ENCODE measurements at regions not wholly inside any gene's neighbourhood (a gene's known extent, or its start where the extent isn't known, plus 50 kb on each side); places are given as distances from the start of the nearest gene placed in this dataset.
A peak's percentile ranks its signal among the peaks of the same experiment; 100 is the strongest.

- Histone ChIP-seq H2AFZ (ENCODE audit: insufficient read depth, low read depth, low read length, poor library complexity, severe bottlenecking) (no peak overlapping the region), H3K9me3 (replicated peaks in 1 of 2; ENCODE audit: control insufficient read depth in 1 of 2, insufficient read depth in 1 of 2, low read length in 2 of 2) (no peaks in the 10 kb centered on the region), H3K36me3 (replicated peaks in 1 of 2; ENCODE audit: control insufficient read depth in 1 of 2, insufficient read depth in 2 of 2, low read length in 2 of 2) (no peaks in the 10 kb centered on the region), H3K4me3 (replicated peaks in 1 of 3; ENCODE audit: low read depth in 2 of 3, low read length in 3 of 3) (no peak overlapping the region), H3K27me3 (ENCODE audit: control insufficient read depth in 2 of 2, insufficient read depth in 2 of 2, low read length in 2 of 2) (no peaks in the 10 kb centered on the region), H4K20me1 (ENCODE audit: insufficient read depth, low read length) (no peaks in the 10 kb centered on the region), H3K4me1 (ENCODE audit: control insufficient read depth in 1 of 2, insufficient read depth in 2 of 2, low read length in 2 of 2) (no peaks in the 10 kb centered on the region), H3K79me2 (ENCODE audit: insufficient read depth, low read length) (no peaks in the 10 kb centered on the region), H3K4me2 (replicated peaks; ENCODE audit: extremely low read depth, low read length, poor library complexity, severe bottlenecking) (no peak overlapping the region), H3K9ac (ENCODE audit: insufficient read depth, low read length, poor library complexity, severe bottlenecking) (no peak overlapping the region), H3K27ac (ENCODE audit: low read depth in 1 of 2, low read length in 2 of 2) (no peak overlapping the region)
- TF ChIP-seq, protein P1, sequence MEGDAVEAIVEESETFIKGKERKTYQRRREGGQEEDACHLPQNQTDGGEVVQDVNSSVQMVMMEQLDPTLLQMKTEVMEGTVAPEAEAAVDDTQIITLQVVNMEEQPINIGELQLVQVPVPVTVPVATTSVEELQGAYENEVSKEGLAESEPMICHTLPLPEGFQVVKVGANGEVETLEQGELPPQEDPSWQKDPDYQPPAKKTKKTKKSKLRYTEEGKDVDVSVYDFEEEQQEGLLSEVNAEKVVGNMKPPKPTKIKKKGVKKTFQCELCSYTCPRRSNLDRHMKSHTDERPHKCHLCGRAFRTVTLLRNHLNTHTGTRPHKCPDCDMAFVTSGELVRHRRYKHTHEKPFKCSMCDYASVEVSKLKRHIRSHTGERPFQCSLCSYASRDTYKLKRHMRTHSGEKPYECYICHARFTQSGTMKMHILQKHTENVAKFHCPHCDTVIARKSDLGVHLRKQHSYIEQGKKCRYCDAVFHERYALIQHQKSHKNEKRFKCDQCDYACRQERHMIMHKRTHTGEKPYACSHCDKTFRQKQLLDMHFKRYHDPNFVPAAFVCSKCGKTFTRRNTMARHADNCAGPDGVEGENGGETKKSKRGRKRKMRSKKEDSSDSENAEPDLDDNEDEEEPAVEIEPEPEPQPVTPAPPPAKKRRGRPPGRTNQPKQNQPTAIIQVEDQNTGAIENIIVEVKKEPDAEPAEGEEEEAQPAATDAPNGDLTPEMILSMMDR (IDR thresholded peaks at IDR 0.05) = peak; percentile 13
- H3K9me3 Mint-ChIP-seq = no peaks in the 10 kb centered on the region
- no peak overlapping the region for H3K27ac Mint-ChIP-seq
- no peaks in the 10 kb centered on the region for H3K4me1 Mint-ChIP-seq
- H3K4me3 Mint-ChIP-seq = no peak overlapping the region
- H3K36me3 Mint-ChIP-seq = no peaks in the 10 kb centered on the region
- 100% methylated on average over 1 of the region's 2 CpGs for WGBS (ENCODE audit: insufficient coverage)
- intact Hi-C loops (cut with micrococcal nuclease) = no loop called here
- no peak for DNase-seq
- peaks cover 2 to 3% (median 2%) of the 10 kb centered on the region in 3 donors for H3K27me3 Mint-ChIP-seq (ENCODE audit: low read depth in 3 of 3)
Measured at GRCh38 chr11:36818410-36818809, 220.4 kb upstream of the RAG2 start.

DNA sequence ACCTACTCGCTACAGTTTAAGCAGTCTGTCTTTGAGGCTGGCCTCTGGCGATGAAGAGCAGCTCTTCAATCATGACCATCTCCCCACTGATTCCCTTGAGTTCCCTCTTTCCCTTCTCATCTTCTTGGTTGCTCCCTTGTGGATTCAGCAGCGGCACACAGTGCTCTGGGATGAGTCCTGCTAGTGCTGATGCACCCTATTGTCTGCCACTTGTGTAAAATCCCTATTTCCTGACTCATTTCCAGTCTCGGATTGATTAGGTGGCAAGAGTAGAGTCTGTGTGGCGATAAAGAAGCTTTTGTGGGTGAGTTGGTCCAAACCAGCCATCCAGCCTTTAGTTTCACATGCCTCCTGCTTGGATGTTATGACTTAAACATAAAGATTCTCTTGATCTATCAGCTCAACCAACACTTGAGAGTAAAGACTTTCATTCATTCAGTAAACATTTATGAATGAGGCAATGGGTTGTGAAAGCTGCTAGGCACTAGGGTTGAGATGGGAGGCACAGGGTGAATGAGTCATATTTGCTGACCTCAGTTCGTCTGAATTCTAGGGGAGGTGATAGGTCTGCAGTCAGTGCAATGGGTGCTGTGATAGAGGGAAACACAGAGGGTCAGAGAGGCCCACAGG is 219.4 kb upstream of the RAG2 start:
- TF ChIP-seq, protein P1 (IDR thresholded peaks at IDR 0.05) = no peak
- Histone ChIP-seq H3K4me2 (replicated peaks; ENCODE audit: extremely low read depth, low read length, poor library complexity, severe bottlenecking) (no peak overlapping the region), H4K20me1 (ENCODE audit: insufficient read depth, low read length) (no peaks in the 10 kb centered on the region), H2AFZ (ENCODE audit: insufficient read depth, low read depth, low read length, poor library complexity, severe bottlenecking) (no peak overlapping the region), H3K27me3 (ENCODE audit: control insufficient read depth in 2 of 2, insufficient read depth in 2 of 2, low read length in 2 of 2) (no peaks in the 10 kb centered on the region), H3K9ac (ENCODE audit: insufficient read depth, low read length, poor library complexity, severe bottlenecking) (no peak overlapping the region), H3K27ac (ENCODE audit: low read depth in 1 of 2, low read length in 2 of 2) (no peak overlapping the region), H3K4me1 (ENCODE audit: control insufficient read depth in 1 of 2, insufficient read depth in 2 of 2, low read length in 2 of 2) (no peaks in the 10 kb centered on the region), H3K4me3 (replicated peaks in 1 of 3; ENCODE audit: low read depth in 2 of 3, low read length in 3 of 3) (no peak overlapping the region), H3K9me3 (replicated peaks in 1 of 2; ENCODE audit: control insufficient read depth in 1 of 2, insufficient read depth in 1 of 2, low read length in 2 of 2) (no peaks in the 10 kb centered on the region), H3K36me3 (replicated peaks in 1 of 2; ENCODE audit: control insufficient read depth in 1 of 2, insufficient read depth in 2 of 2, low read length in 2 of 2) (no peaks in the 10 kb centered on the region), H3K79me2 (ENCODE audit: insufficient read depth, low read length) (no peaks in the 10 kb centered on the region)
- H3K27me3 Mint-ChIP-seq (ENCODE audit: low read depth in 3 of 3) = peaks cover 2 to 3% (median 2%) of the 10 kb centered on the region in 3 donors
- H3K36me3 Mint-ChIP-seq = no peaks in the 10 kb centered on the region
- no peak overlapping the region for H3K4me3 Mint-ChIP-seq
- H3K27ac Mint-ChIP-seq = no peak overlapping the region
- intact Hi-C loops (cut with micrococcal nuclease) = no loop called here
- no peaks in the 10 kb centered on the region for H3K4me1 Mint-ChIP-seq
- WGBS (ENCODE audit: insufficient coverage) = 88% methylated on average over 4 of the region's 6 CpGs
- no peak for DNase-seq
- H3K9me3 Mint-ChIP-seq = no peaks in the 10 kb centered on the region
